H7 (cell line): ENCODE measurements at regions not wholly inside any gene's neighbourhood (a gene's known extent, or its start where the extent isn't known, plus 50 kb on each side); places are given as distances from the start of the nearest gene placed in this dataset.
A peak's percentile ranks its signal among the peaks of the same experiment; 100 is the strongest.

Experiments
- DNase-seq: peaks from one replicate; pipeline ENCODE4 v3.0.0; 2012
- H3K27me3 ChIP-seq: 2 replicates; pipeline ENCODE4 v1.6.0; 2011; ENCODE audit warnings: mild to moderate bottlenecking, low read length; ENCODE audit not compliant: control insufficient read depth, insufficient read depth
- H3K36me3 ChIP-seq: replicated peaks from 2 replicates; pipeline ENCODE4 v1.5.1; 2011; ENCODE audit warnings: low read length; ENCODE audit not compliant: control insufficient read depth, insufficient read depth
- H3K4me3 ChIP-seq: 2 replicates; pipeline ENCODE4 v1.5.1; 2011; ENCODE audit warnings: low read depth, mild to moderate bottlenecking, control low read depth, low read length, moderate library complexity; ENCODE audit not compliant: insufficient read depth

DNA sequence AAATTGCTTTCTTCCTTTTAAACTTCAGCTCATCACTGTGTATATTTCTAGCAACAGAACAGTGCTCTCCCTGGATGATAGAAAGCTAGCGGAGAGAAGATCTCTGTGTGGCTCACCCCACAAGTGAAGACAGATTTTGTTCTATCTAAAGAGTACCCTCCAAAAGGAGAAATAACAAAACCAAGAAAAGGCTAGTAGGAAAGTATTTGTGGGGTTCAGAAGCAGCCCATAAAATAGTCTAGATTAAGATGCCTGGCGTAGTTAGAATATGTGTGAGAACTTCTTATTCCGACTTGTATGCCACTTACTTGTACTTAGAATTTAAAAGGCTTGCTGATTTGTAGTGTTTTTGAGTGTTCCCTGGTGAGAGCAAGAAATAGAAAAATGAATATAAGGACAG lies 214.9 kb upstream of the IL12A start:
- DNase-seq, result no peak
- H3K4me3 ChIP-seq, result no peak overlapping the region
- no peaks in the 10 kb centered on the region for H3K36me3 ChIP-seq
- H3K27me3 ChIP-seq, result no peaks in the 10 kb centered on the region

DNA sequence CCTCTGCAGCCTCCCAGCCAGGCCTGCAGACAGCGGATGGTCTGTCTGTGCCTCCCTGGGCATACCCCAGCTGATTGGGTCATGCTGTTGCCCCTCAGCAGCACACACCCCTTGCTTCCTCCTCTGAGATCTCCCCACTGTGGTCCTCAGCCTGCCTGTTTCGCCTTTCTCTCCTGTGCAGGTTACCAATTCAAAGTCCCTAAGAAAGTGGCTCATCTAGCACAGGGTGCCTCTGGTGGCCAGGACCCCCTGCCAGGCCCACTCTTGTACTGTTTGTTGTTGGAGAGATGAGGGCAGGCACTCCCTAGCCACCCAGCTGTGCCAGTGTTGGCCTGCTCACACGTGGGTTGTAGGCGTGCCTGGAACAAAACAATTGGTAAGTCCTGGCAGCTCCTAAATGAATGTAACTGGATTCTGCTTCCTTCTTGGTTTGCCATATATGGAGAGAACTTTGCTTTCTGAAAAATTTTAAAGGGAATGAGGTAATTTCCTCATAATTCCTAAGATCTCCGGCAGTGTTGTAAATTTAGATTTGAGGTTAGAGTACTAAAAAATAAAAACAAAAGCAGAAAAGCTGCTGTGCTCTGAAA lies 213.2 kb upstream of the IL12A start:
- no peak overlapping the region for H3K4me3 ChIP-seq
- peak; percentile 71 for DNase-seq
- no peaks in the 10 kb centered on the region for H3K27me3 ChIP-seq
- no peaks in the 10 kb centered on the region for H3K36me3 ChIP-seq

DNA sequence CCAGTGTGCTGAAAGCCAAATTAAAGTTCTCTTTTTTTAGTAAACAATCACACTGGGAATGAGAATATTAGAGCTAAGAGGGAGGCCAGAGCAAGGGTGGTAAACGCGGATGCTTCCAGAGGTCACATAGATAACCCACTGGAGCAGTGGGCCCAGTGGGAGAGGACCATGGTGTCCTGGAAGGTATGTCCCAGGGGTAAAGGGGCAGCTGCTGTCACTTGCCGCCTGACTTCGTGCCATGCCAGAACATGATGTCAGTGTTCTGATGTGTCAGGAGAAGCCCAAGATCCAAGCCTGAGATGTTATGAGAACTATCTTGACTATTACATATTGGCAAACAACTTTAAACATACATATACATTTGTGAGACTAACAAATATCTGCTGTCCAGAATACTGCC lies 211.9 kb upstream of the IL12A start:
- no peaks in the 10 kb centered on the region for H3K36me3 ChIP-seq
- H3K27me3 ChIP-seq, result no peaks in the 10 kb centered on the region
- H3K4me3 ChIP-seq, result no peak overlapping the region
- DNase-seq, result no peak

DNA sequence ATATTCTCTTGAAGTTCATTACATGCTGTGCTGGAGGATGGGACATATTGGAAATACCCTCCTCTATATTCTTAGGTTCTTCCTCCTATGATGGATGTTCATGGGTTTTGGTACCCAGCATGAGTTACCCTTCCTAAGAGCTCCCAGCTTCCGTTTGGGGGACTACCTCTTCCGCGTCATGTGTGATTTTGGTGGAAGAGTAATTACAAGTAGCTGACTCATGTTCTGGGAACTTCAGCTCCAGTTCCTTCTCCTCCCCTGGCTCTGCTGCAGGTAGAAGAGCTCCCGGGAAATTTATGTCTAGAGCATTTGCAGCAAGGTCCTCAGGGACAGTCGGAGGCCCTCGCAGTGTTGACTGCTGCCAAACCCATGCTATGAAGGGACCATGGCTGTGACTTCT lies 208.8 kb upstream of the IL12A start:
- DNase-seq, result no peak
- Histone ChIP-seq H3K36me3 (no peaks in the 10 kb centered on the region), H3K27me3 (no peaks in the 10 kb centered on the region), H3K4me3 (no peak overlapping the region)

DNA sequence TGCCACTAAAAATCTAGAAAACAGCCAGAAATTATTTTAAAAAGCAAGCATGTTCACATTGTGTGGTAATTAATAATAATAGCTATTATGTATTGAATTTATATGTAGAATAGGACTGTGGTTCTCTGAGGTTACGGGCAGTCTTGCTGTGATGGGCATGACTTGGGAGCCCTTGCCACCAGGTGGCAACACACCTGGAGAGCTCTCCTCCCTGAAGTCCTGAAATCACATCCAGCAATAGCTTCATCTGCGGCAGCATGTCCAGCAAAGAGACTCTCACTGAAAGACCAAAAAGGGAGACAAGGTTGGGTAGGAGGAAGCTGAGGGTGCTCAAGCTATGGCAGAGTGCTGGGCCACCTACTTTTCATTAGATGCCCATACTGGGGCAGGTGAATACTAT lies 206.8 kb upstream of the IL12A start:
- Histone ChIP-seq H3K27me3 (no peaks in the 10 kb centered on the region), H3K36me3 (no peaks in the 10 kb centered on the region), H3K4me3 (no peak overlapping the region)
- DNase-seq, result no peak

DNA sequence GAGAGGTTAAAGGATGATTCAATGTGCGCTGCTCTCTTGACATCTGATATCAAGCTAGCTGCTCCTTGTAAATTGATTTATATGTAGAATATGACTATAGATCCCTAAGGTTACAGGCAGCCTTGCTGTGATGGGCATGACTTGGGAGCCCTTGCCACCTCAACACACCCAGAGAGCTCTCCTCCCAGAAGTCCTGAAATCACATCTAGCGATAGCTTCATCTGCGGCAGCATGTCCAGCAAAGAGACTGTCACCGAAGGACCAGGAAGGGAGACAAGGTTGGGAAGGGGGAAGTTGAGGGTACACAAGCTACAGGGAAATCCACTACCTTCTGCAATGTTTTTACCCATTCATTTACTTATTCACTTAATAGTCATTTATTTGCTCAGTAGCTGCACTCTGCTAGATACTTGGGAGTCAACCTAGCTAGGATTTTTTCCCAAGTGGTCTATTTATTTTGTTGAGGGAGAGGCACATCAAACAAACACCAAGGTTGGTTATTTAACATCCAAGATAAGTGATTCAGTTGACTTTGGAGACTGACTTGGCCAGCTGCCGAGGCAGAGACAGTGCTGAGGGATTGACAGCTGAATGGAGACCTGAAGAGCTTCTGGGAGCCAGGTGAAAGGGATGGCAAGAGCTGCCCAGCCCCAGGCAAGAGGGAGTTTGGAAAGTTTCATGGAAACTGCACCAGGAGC lies 205.8 kb upstream of the IL12A start:
- DNase-seq, result no peak
- Histone ChIP-seq H3K27me3 (no peaks in the 10 kb centered on the region), H3K36me3 (no peaks in the 10 kb centered on the region), H3K4me3 (no peak overlapping the region)

DNA sequence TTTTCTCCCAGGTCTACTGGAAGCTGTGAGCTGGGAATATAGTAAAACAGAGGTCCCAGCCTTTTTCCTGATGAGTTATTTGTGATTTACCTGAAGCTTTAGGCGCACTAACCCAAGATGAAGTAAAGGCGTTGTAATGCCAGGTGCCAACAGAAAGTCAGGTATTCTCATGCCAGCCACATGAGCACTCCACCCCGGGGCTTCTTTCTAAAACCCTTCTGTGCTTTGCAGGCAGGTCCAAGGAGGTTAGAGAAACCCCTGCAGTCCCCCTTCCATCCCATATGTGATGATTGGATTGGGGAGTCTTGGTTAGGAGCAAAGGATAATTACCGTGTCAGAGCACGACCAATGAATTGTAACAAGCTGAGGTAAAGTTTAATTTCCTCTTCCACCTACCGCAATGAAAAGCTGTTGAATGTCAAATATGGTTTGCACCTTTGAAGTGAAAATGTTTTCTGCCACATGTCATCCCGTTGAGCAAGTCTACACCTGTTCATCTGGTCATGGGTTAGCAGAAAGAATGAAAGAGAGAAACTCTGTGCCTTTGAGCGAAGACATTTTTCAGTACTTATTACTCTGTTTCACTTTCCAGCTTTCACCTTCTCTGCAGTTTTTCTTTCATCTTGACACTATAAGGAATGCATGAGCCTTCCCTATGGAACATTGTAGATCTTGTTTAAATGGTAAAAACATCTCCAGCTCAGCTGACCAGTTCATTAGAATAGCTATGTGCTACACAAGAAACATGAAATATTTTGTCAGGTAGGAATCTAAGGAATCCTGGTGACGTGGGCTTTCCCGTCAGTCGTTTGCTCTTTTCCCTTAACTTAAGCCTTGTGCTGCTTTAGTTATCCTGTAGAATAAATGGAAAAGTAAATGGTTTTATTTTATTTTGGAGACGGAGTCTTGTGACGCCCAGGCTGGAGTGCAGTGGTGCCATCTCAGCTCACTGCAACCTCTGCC lies 204.6 kb upstream of the IL12A start:
- no peak for DNase-seq
- H3K36me3 ChIP-seq, result no peaks in the 10 kb centered on the region
- H3K27me3 ChIP-seq, result no peaks in the 10 kb centered on the region
- no peak overlapping the region for H3K4me3 ChIP-seq

DNA sequence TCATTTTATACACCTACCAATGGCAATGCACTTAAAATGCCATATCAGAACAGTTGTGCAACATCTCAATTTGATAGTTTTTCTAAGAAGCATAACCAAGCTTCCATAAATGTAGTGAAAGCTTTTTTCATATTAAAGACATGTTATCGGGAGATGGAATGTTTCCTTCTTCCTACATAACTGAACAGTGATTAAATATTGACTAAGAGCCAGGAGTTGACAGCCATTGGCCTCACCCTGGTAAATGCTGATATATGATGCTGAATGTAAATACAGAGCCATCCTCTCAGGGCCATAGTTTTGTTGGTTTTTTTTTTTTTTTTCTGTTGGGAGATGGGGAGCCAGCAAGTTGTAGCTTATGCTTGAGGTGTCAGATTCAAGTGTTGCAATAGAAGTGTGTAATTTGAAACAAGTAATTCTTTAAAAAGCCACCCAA lies 203.3 kb upstream of the IL12A start:
- no peak overlapping the region for H3K4me3 ChIP-seq

DNA sequence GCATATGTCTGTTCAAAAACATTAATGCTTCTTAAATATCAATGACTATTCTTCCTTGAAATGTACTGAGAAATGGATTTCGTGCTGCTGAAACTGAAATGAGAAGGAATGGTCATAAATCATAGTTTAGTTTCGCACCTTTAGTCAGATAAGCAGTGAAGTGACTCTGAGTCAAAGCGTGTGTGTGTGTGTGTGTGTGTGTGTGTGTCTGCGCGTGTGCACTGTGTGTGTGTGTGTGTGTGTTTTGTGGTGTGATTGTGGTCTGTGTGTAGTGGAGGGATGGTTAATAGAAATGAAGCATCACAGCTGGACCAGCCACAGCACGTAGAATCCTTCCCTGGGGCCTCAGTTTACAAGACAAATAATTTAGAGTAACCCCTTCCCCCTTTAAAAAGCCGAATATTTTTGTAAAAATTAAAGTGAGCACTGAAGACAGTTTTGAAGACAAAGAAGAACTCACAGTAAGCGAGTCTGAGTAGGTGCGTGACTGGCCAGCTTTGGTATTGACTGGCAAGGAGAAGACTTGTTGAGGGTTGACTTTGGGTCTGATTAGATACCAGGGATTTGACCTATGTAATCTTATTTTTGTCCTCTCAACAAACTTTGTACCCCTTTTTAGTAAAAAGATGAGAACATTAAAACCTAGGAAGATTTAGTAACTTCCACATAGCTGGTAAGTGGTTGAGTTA lies 202.0 kb upstream of the IL12A start:
- Histone ChIP-seq H3K27me3 (no peaks in the 10 kb centered on the region), H3K4me3 (no peak overlapping the region), H3K36me3 (no peaks in the 10 kb centered on the region)
- DNase-seq, result no peak

More for the DNA sequence above, 203.3 kb upstream of the IL12A start:
- Histone ChIP-seq H3K27me3 (no peaks in the 10 kb centered on the region), H3K36me3 (no peaks in the 10 kb centered on the region)
- DNase-seq, result no peak

DNA sequence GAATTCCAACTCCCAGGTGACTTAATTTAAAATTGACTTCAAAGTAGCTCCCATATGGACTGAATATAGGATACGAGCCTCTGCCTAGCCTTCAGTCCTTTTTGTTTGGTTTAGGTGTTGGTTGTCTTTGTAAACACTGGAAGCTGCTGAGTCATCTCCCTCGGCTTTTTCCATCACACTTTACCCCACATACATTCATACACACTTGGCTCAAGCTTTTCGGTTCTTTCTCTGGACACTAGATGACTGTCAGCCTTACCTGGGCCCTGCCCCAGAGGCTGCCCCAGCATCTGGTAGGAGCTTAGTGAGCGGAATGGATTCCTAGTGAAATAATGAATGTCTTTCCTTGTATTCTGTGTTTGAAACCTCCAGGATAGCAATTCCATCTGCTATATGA lies 201.5 kb upstream of the IL12A start:
- DNase-seq, result no peak
- Histone ChIP-seq H3K4me3 (no peak overlapping the region), H3K36me3 (no peaks in the 10 kb centered on the region), H3K27me3 (no peaks in the 10 kb centered on the region)

DNA sequence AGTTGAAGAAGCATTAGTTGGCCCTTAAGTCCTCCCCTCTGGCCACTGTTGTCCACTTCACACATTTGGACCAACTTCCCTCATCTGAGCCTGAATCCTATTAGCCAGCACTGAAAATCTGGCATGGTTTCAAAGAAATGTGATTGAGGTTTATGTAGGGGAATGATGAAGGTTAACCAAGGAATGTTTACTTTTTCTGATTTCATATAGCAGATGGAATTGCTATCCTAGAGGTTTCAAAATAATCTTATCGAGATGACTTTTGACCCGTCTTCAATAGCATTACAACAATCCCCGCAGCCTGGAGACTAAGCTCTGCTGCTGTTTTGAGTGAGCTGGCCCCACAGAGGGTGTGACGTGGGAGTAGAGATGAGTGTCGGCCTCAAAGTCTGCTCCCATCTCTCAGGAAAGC lies 200.8 kb upstream of the IL12A start:
- H3K27me3 ChIP-seq, result no peaks in the 10 kb centered on the region
- DNase-seq, result no peak
- no peak overlapping the region for H3K4me3 ChIP-seq
- no peaks in the 10 kb centered on the region for H3K36me3 ChIP-seq

DNA sequence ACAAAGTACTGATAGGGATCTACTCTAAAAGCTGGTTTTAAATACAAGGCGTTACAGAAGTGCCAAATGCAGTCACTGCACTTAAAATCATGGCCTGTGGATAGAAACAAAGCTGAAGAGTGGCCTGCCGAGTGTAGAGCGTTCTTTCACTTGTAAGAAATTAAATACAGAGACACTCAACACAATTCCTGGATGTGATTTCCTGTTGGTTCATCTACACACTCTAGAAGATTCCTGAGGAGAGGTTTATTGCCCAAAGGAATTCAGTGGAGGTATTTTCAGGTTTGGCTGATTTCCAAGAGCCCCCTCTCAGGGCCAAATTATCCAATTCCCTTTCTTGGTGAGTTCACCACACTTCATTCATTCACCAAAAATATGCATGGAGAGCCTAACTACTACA lies 200.3 kb upstream of the IL12A start:
- no peaks in the 10 kb centered on the region for H3K27me3 ChIP-seq
- H3K36me3 ChIP-seq, result no peaks in the 10 kb centered on the region
- H3K4me3 ChIP-seq, result no peak overlapping the region
- no peak for DNase-seq

DNA sequence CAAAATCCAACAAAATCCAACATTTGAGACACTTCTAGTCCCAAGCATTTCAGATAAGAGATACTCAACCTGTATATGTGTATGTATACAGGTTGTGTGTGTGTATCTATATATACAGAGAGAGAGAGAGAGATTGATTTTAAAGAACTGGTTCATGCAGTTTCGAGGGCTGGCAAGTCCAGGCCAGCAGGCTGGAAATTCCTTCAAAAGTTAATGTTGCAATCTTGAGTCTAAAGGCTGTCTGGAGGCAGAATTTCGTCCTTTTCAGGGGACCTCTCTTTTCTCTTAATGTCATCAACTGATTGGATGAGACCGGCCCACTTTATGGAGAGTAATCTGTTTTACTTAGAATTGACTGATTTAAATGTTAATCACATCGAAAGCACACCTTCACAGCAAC lies 199.6 kb upstream of the IL12A start:
- no peak for DNase-seq
- no peaks in the 10 kb centered on the region for H3K27me3 ChIP-seq
- H3K4me3 ChIP-seq, result no peak overlapping the region
- no peaks in the 10 kb centered on the region for H3K36me3 ChIP-seq

DNA sequence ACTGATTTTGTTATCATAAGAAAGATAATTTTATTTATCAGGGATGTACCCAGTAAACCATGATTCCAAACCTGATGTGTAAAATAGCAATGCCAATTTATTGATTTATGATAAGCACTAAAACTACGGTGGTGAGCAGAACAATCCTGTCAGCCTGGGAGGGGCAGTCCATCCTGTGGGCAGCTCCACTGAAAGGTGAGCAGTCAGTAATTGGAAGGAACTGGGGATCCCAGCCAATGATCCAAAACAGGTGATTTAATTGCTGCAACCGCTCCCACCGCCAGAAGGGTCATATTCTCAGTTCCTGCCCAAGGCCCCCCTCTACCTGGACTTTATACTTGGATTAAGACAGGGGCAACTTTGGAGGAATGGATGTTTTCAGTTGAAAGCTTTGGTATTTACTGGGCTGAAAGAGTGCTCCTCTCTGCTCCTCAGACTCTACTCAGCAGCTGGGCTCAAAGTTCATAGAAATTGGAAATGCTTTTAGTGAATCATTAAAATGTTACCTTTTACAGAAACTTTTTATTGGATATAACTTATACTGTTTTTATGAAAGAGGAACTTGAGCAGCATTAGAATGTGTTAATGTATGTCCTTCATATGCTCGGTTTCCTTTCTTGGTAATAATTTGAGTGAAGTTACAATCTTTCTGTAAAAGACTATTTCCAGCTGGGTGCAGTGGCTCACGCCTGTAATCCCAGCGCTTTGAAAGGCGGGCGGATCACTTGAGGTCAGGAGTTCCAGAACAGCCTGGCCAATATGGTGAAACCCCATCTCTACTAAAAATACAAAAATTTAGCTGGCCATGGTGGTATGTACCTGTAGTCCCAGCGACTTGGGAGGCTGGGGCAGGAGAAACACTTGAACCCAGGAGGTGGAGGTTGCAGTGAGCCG lies 198.6 kb upstream of the IL12A start:
- no peak for DNase-seq
- Histone ChIP-seq H3K27me3 (no peaks in the 10 kb centered on the region), H3K36me3 (no peaks in the 10 kb centered on the region), H3K4me3 (no peak overlapping the region)
